GM12875 (cell line): ENCODE measurements at regions not wholly inside any gene's neighbourhood (a gene's known extent, or its start where the extent isn't known, plus 50 kb on each side); places are given as distances from the start of the nearest gene placed in this dataset.

Experiments used
- H3K4me3 ChIP-seq: one replicate; pipeline ENCODE4 v1.5.1; 2011; ENCODE audit warnings: low read depth, low read length, control low read depth
- CTCF ChIP-seq: IDR thresholded peaks from 2 replicates; pipeline ENCODE4 v1.5.1; 2011; ENCODE audit warnings: low read depth, mild to moderate bottlenecking, control low read depth, inconsistent platforms, low read length, moderate library complexity, borderline replicate concordance; ENCODE audit not compliant: insufficient read depth

- no peak for TF ChIP-seq CTCF
- H3K4me3 ChIP-seq, result no peak overlapping the region
Observed at GRCh38 chr17:79323566-79323965, 248.9 kb downstream of the ENGASE start.

GRCh38 chr17:79322211-79323123, 247.8 kb downstream of the ENGASE start:
- TF ChIP-seq CTCF, result no peak
- H3K4me3 ChIP-seq, result no peak overlapping the region

GRCh38 chr17:79320331-79320730, 245.7 kb downstream of the ENGASE start:
- H3K4me3 ChIP-seq, result no peak overlapping the region
- no peak for TF ChIP-seq CTCF

GRCh38 chr17:79317916-79318315, 243.3 kb downstream of the ENGASE start:
- no peak for TF ChIP-seq CTCF
- H3K4me3 ChIP-seq, result no peak overlapping the region

GRCh38 chr17:79316805-79317204, 242.2 kb downstream of the ENGASE start:
- no peak for TF ChIP-seq CTCF
- no peak overlapping the region for H3K4me3 ChIP-seq

GRCh38 chr17:79315358-79316105, 240.9 kb downstream of the ENGASE start:
- no peak for TF ChIP-seq CTCF
- no peak overlapping the region for H3K4me3 ChIP-seq
